K562 (cell line): ENCODE measurements at regions not wholly inside any gene's neighbourhood (a gene's known extent, or its start where the extent isn't known, plus 50 kb on each side); places are given as distances from the start of the nearest gene placed in this dataset.

Experiments used
- NFE2 ChIP-seq: IDR thresholded peaks from 2 replicates; pipeline ENCODE4 v1.6.1; 2014; ENCODE audit warnings: antibody characterized with exemption, low read depth
- POLR2AphosphoS2 ChIP-seq: IDR thresholded peaks from 2 replicates; pipeline ENCODE4 v1.6.1; 2012; ENCODE audit warnings: low read length, improper control_type of control experiment
- TCFL5 ChIP-seq: fragments of 250-450 bp; sonication (Bioruptor Pico); conservative IDR thresholded peaks from 2 replicates; pipeline ENCODE4 v1.6.1; 2021; ENCODE audit warnings: mild to moderate bottlenecking, moderate library complexity, matching md5 sums
- TF ChIP-seq, protein P1 (sequence below), 2 experiments: fragments of 450-650 bp in 1 of 2; sonication (generic) in 1 of 2; formaldehyde crosslinking in 1 of 2; IDR thresholded peaks; 2 replicates each; pipeline versions ENCODE4 v1.7.1 to v1.9.0; 2016 to 2022; ENCODE audit warnings: inconsistent platforms in 1 of 2, mild to moderate bottlenecking in 1 of 2, missing genetic modification reagents in 1 of 2
- TF ChIP-seq, protein P2 (sequence below), 2 experiments: fragments of 450-650 bp; formaldehyde crosslinking in 1 of 2; IDR thresholded peaks; 2 replicates each; pipeline versions ENCODE4 v1.4.0 to v1.6.1; 2014 to 2020; ENCODE audit warnings: mild to moderate bottlenecking in 2 of 2, borderline replicate concordance in 1 of 2, low read depth in 1 of 2
- TF ChIP-seq, protein P3 (sequence below): sonication (generic); formaldehyde crosslinking; IDR thresholded peaks from 2 replicates; pipeline ENCODE4 v1.8.1; 2023; ENCODE audit warnings: mild to moderate bottlenecking, missing genetic modification reagents

DNA sequence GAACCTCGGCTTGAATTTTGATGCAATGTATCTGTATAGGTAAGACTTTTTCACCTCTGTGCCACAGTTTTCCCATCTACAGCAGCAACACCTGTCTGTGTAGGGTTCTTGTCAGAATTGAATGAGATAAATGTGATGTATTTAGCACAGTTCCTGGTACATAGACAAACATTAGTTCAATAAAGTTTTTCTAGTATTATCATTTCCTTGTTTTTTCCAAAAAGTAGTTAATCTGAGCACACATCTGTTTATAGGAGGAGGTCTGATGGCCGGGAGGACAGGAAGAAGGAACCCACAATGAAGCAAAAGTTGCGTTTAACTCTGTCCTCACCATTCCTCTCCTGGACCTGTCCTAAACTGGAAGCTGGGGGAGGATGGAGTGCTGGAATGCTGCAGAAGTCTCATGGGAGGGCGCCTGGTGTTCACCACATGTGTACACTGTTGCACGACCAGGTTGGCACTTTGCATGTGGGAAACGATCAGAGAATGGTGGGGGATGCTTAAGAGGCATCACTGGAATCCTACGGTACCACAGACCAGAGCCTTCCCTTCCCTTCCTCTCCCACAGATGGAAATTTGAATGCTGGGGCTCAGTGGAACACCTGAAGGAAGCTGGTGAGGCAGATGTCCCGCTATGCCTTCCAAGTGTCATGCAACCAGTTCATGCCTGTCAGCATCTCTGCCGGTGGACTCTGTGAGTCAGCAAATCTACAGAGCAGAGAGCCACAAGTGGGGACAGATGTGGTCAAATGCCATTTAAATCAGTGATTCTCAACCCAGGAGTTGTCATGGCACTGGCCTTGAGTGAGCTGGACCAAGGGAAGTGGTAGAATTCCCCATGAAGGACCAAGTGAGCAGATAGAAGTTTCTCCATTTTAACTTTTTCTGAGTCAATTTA is 315.6 kb downstream of the DLEU7 start (continued):
- TF ChIP-seq, protein P1, sequence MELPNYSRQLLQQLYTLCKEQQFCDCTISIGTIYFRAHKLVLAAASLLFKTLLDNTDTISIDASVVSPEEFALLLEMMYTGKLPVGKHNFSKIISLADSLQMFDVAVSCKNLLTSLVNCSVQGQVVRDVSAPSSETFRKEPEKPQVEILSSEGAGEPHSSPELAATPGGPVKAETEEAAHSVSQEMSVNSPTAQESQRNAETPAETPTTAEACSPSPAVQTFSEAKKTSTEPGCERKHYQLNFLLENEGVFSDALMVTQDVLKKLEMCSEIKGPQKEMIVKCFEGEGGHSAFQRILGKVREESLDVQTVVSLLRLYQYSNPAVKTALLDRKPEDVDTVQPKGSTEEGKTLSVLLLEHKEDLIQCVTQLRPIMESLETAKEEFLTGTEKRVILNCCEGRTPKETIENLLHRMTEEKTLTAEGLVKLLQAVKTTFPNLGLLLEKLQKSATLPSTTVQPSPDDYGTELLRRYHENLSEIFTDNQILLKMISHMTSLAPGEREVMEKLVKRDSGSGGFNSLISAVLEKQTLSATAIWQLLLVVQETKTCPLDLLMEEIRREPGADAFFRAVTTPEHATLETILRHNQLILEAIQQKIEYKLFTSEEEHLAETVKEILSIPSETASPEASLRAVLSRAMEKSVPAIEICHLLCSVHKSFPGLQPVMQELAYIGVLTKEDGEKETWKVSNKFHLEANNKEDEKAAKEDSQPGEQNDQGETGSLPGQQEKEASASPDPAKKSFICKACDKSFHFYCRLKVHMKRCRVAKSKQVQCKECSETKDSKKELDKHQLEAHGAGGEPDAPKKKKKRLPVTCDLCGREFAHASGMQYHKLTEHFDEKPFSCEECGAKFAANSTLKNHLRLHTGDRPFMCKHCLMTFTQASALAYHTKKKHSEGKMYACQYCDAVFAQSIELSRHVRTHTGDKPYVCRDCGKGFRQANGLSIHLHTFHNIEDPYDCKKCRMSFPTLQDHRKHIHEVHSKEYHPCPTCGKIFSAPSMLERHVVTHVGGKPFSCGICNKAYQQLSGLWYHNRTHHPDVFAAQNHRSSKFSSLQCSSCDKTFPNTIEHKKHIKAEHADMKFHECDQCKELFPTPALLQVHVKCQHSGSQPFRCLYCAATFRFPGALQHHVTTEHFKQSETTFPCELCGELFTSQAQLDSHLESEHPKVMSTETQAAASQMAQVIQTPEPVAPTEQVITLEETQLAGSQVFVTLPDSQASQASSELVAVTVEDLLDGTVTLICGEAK (IDR thresholded peaks at IDR 0.05) = peak; percentile 88
- TF ChIP-seq, protein P1 (CRISPR knock-in tag; IDR thresholded peaks at IDR 0.05) = peak; percentile 77
- TF ChIP-seq, protein P2, sequence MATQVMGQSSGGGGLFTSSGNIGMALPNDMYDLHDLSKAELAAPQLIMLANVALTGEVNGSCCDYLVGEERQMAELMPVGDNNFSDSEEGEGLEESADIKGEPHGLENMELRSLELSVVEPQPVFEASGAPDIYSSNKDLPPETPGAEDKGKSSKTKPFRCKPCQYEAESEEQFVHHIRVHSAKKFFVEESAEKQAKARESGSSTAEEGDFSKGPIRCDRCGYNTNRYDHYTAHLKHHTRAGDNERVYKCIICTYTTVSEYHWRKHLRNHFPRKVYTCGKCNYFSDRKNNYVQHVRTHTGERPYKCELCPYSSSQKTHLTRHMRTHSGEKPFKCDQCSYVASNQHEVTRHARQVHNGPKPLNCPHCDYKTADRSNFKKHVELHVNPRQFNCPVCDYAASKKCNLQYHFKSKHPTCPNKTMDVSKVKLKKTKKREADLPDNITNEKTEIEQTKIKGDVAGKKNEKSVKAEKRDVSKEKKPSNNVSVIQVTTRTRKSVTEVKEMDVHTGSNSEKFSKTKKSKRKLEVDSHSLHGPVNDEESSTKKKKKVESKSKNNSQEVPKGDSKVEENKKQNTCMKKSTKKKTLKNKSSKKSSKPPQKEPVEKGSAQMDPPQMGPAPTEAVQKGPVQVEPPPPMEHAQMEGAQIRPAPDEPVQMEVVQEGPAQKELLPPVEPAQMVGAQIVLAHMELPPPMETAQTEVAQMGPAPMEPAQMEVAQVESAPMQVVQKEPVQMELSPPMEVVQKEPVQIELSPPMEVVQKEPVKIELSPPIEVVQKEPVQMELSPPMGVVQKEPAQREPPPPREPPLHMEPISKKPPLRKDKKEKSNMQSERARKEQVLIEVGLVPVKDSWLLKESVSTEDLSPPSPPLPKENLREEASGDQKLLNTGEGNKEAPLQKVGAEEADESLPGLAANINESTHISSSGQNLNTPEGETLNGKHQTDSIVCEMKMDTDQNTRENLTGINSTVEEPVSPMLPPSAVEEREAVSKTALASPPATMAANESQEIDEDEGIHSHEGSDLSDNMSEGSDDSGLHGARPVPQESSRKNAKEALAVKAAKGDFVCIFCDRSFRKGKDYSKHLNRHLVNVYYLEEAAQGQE (IDR thresholded peaks at IDR 0.05; ENCODE audit: borderline replicate concordance) = 0 out of 2 replicates have a peak, but pooled peaks have one; percentile 13
- TF ChIP-seq, protein P2 (CRISPR knock-in tag; IDR thresholded peaks at IDR 0.05; ENCODE audit: low read depth) = no peak
- TF ChIP-seq, protein P3, sequence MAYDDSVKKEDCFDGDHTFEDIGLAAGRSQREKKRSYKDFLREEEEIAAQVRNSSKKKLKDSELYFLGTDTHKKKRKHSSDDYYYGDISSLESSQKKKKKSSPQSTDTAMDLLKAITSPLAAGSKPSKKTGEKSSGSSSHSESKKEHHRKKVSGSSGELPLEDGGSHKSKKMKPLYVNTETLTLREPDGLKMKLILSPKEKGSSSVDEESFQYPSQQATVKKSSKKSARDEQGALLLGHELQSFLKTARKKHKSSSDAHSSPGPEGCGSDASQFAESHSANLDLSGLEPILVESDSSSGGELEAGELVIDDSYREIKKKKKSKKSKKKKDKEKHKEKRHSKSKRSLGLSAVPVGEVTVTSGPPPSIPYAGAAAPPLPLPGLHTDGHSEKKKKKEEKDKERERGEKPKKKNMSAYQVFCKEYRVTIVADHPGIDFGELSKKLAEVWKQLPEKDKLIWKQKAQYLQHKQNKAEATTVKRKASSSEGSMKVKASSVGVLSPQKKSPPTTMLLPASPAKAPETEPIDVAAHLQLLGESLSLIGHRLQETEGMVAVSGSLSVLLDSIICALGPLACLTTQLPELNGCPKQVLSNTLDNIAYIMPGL (CRISPR knock-in tag) = no peak
- TF ChIP-seq POLR2AphosphoS2 (no peak), NFE2 (peak; percentile 81), TCFL5 (CRISPR knock-in tag) (no peak)
